Breast epithelium (tissue), 4 donors: ENCODE measurements at regions not wholly inside any gene's neighbourhood (a gene's known extent, or its start where the extent isn't known, plus 50 kb on each side); places are given as distances from the start of the nearest gene placed in this dataset.

Experiments used
- DNase-seq, 2 donors: peaks; one replicate each; pipeline ENCODE4 v3.0.0-alpha.2; 2019; ENCODE audit warnings: low spot score in 2 of 2
- H3K27ac ChIP-seq, 2 donors: fragments of 200-600 bp; sonication (generic) in 1 of 2; one replicate each; pipeline ENCODE4 v1.5.1; 2016 to 2019; ENCODE audit warnings: mild to moderate bottlenecking in 1 of 2
- H3K27me3 ChIP-seq, 2 donors: fragments of 200-600 bp; sonication (generic) in 1 of 2; one replicate each; pipeline versions ENCODE4 v1.5.1 to v1.6.0; 2017 to 2019; ENCODE audit warnings: control low read depth in 1 of 2, mild to moderate bottlenecking in 1 of 2
- H3K36me3 ChIP-seq: fragments of 200-600 bp; one replicate; pipeline ENCODE4 v1.5.1; 2019
- H3K4me1 ChIP-seq, 2 donors: fragments of 200-600 bp; sonication (generic); one replicate each; pipeline ENCODE4 v1.5.1; 2016 to 2019; ENCODE audit warnings: control low read depth in 1 of 2
- H3K4me3 ChIP-seq, 3 donors: fragments of 200-600 bp; sonication (generic); 1 replicate in 2 of 3; 2 replicates in 1 of 3; pipeline ENCODE4 v1.5.1; 2016 to 2019; ENCODE audit warnings: mild to moderate bottlenecking in 3 of 3, moderate library complexity in 2 of 3
- H3K9me3 ChIP-seq, 2 donors: fragments of 200-600 bp; sonication (generic) in 1 of 2; one replicate each; pipeline ENCODE4 v1.5.1; 2016 to 2019; ENCODE audit warnings: control low read depth in 1 of 2
- POLR2A ChIP-seq: fragments of 450-650 bp; IDR thresholded peaks from one replicate; pipeline ENCODE4 v1.6.1; 2016; ENCODE audit warnings: antibody characterized with exemption, mild to moderate bottlenecking, moderate library complexity
- POLR2AphosphoS5 ChIP-seq, 3 donors: sonication (generic); formaldehyde crosslinking; IDR thresholded peaks; one replicate each; pipeline ENCODE4 v1.6.1; 2017; ENCODE audit warnings: antibody characterized with exemption in 3 of 3
- intact Hi-C: fragments of 100-400 bp; cut with DNase I; formaldehyde crosslinking; loops from one replicate; pipeline ENCODE4 v1.15.1; 2023; ENCODE audit warnings: low total_unique reads
- TF ChIP-seq, protein P1 (sequence below), 3 donors: fragments of 450-650 bp; IDR thresholded peaks; one replicate each; pipeline ENCODE4 v1.5.1; 2016 to 2017; ENCODE audit warnings: antibody characterized with exemption in 3 of 3, mild to moderate bottlenecking in 3 of 3, moderate library complexity in 3 of 3

DNA sequence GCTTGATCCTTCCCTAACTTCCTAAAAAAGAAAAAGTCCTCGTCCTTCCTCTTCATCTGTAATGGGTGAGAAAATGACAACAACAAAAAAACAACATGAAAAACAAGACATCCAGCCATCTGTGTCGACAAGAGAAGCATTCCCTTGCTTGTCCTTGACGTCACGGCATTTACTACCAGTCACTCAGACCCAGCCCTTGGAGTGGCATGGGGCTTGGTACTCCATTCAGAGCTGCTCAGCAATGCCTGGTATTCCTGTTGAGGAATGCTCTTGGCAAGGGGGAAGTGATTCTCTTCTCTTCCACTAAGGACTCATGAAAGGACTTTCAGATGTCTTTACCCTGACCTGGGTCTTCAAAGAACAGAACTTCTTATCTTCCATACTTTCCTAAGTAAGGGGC lies 339.7 kb upstream of the RASGRP1 start:
- H3K36me3 ChIP-seq, result no peaks in the 10 kb centered on the region
- no peak overlapping the region for H3K4me3 ChIP-seq
- peaks cover 0 to 10% of the 10 kb centered on the region in 2 donors for H3K9me3 ChIP-seq
- H3K27me3 ChIP-seq, result no peaks in the 10 kb centered on the region
- intact Hi-C loops, result no loop called here
- DNase-seq, result no peak
- no peaks in the 10 kb centered on the region for H3K4me1 ChIP-seq
- TF ChIP-seq POLR2AphosphoS5 (IDR thresholded peaks at IDR 0.05) (no peak), POLR2A (no peak)
- TF ChIP-seq, protein P1, sequence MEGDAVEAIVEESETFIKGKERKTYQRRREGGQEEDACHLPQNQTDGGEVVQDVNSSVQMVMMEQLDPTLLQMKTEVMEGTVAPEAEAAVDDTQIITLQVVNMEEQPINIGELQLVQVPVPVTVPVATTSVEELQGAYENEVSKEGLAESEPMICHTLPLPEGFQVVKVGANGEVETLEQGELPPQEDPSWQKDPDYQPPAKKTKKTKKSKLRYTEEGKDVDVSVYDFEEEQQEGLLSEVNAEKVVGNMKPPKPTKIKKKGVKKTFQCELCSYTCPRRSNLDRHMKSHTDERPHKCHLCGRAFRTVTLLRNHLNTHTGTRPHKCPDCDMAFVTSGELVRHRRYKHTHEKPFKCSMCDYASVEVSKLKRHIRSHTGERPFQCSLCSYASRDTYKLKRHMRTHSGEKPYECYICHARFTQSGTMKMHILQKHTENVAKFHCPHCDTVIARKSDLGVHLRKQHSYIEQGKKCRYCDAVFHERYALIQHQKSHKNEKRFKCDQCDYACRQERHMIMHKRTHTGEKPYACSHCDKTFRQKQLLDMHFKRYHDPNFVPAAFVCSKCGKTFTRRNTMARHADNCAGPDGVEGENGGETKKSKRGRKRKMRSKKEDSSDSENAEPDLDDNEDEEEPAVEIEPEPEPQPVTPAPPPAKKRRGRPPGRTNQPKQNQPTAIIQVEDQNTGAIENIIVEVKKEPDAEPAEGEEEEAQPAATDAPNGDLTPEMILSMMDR (IDR thresholded peaks at IDR 0.05), result no peak
- no peak overlapping the region for H3K27ac ChIP-seq

DNA sequence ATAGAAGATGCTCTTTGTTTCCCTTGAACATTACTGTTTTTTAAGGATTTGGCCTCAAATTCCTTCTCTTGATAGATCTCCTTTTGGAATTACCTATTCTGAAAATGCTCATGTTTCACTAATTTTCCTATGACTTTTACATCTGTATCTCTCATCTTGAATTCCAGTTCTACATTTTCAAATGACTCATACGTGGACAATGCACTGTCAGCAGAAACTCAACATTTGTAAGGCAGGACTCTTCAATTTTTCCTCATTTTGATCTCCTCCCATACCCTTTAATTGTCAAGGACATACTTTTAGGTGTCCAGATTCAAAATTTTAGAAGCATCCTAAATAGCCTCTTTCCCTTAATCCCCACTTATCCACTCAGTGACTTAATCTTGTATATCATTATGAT lies 341.0 kb upstream of the RASGRP1 start:
- no peaks in the 10 kb centered on the region for H3K36me3 ChIP-seq
- H3K4me1 ChIP-seq, result no peaks in the 10 kb centered on the region
- H3K27me3 ChIP-seq, result no peaks in the 10 kb centered on the region
- intact Hi-C loops, result no loop called here
- no peak overlapping the region for H3K27ac ChIP-seq
- TF ChIP-seq POLR2A (no peak), POLR2AphosphoS5 (IDR thresholded peaks at IDR 0.05) (no peak)
- TF ChIP-seq, protein P1 (IDR thresholded peaks at IDR 0.05), result no peak
- no peak for DNase-seq
- peaks cover 0 to 22% of the 10 kb centered on the region in 2 donors for H3K9me3 ChIP-seq
- no peak overlapping the region for H3K4me3 ChIP-seq

DNA sequence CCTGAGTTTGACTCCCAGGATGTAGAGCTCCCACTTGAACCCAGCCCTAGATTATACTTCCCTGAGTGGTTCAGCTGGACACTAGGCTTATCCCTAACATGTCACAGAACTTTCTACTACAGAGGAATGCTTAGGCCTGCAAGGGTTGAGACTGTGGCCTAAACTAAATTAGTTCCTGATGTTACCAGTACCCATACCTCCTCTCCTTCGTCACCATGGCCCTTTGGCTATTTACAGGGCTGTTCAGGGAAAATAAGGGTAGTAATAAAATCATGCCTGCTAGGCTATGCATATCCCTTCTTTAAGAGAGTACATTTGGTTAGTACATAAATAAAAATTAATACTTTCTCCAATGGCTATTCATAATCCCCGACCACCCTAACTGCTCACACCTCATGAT lies 356.4 kb upstream of the RASGRP1 start:
- H3K36me3 ChIP-seq, result no peaks in the 10 kb centered on the region
- no peak overlapping the region for H3K4me3 ChIP-seq
- TF ChIP-seq, protein P1 (IDR thresholded peaks at IDR 0.05), result no peak
- no peak for TF ChIP-seq POLR2A
- no peak for TF ChIP-seq POLR2AphosphoS5 (IDR thresholded peaks at IDR 0.05)
- H3K4me1 ChIP-seq, result no peaks in the 10 kb centered on the region
- H3K9me3 ChIP-seq, result no peaks in the 10 kb centered on the region
- no peak for DNase-seq
- no peak overlapping the region for H3K27ac ChIP-seq
- H3K27me3 ChIP-seq, result no peaks in the 10 kb centered on the region
- intact Hi-C loops, result no loop called here

DNA sequence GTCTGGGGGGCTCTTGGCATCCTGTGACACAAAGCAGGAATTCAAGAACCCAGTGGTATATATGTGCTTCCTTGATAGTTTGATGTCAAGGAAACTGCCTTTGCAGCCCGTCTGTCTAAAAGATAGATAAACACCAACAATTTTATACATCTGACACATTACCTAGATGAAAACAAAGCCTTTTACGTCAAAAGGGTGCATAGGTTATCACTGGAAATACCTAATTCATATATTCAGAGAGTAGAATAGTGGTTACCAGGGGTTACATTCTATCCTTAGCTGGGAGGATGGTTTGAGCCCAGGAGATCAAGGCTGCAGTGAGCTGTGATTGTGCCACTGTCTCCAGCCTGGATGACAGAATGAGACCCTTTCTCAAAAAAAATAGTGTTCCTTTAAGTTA lies 356.9 kb upstream of the RASGRP1 start:
- intact Hi-C loops, result no loop called here
- Histone ChIP-seq H3K4me3 (no peak overlapping the region), H3K9me3 (no peaks in the 10 kb centered on the region), H3K27ac (no peak overlapping the region), H3K27me3 (no peaks in the 10 kb centered on the region), H3K4me1 (no peaks in the 10 kb centered on the region), H3K36me3 (no peaks in the 10 kb centered on the region)
- DNase-seq, result no peak
- TF ChIP-seq, protein P1 (IDR thresholded peaks at IDR 0.05), result no peak
- TF ChIP-seq POLR2A (no peak), POLR2AphosphoS5 (IDR thresholded peaks at IDR 0.05) (no peak)

DNA sequence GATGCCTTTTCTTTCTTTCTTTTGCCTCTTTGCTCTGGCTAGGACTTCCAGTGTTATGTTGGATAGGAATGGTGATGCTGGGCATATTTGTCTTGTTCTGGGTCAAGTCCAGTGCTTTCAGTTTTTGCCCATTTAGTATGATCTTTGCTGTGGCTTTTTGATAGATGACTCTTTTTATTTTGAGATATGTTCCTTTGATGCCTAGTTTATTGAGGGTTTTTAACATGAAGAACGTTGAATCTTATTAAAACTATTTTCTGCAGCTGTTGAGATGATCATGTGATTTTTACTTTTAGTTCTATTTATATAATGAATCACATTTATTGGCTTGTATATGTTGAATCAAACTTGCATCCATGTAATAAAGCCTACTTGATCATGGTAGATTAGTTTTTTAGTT lies 363.8 kb upstream of the RASGRP1 start:
- Histone ChIP-seq H3K4me1 (no peaks in the 10 kb centered on the region), H3K4me3 (no peak overlapping the region), H3K27ac (no peak overlapping the region), H3K27me3 (no peaks in the 10 kb centered on the region), H3K9me3 (no peaks in the 10 kb centered on the region), H3K36me3 (no peaks in the 10 kb centered on the region)
- TF ChIP-seq, protein P1 (IDR thresholded peaks at IDR 0.05), result no peak
- no peak for TF ChIP-seq POLR2AphosphoS5 (IDR thresholded peaks at IDR 0.05)
- intact Hi-C loops, result no loop called here
- no peak for DNase-seq
